DOHH2 (cell line): ENCODE measurements at regions not wholly inside any gene's neighbourhood (a gene's known extent, or its start where the extent isn't known, plus 50 kb on each side); places are given as distances from the start of the nearest gene placed in this dataset.
"Not testable (repeated sequence)": the region's sequence is repeated elsewhere in the genome, so short reads cannot be mapped to it uniquely, and the experiment has no call there.

ENCODE experiments used
- EZH2phosphoT487 ChIP-seq: fragments of 200-600 bp; sonication (generic); IDR thresholded peaks from 2 replicates; pipeline ENCODE4 v1.6.1; 2017; ENCODE audit warnings: borderline replicate concordance, mild to moderate bottlenecking, antibody characterized with exemption, low read length, moderate library complexity, mixed read lengths
- TF ChIP-seq, protein P1 (sequence below): fragments of 200-600 bp; sonication (generic); IDR thresholded peaks from one replicate; pipeline ENCODE4 v1.5.1; 2014; ENCODE audit warnings: antibody characterized with exemption, mild to moderate bottlenecking, low read depth, low read length; ENCODE audit not compliant: poor library complexity, severe bottlenecking

DNA sequence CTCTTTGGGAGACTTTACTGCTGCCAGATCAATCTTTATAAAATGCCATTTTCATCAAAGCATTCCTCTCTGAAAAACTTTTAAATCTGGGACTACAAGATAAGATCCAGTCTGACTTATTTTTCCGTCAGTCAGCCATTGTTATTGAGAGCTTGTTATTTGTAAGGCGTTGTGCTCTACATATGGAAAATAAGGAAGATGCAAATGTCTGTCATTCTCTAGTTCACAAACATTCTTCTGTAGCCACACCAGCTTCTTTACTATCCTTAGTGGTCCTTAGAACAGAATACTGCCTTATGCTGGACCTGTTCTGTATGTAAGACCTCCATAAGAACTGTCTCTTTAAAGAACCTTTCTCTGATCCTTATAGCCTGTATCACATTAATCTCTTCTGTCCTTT, 120.3 kb upstream of the NBPF19 start:
- TF ChIP-seq, protein P1, sequence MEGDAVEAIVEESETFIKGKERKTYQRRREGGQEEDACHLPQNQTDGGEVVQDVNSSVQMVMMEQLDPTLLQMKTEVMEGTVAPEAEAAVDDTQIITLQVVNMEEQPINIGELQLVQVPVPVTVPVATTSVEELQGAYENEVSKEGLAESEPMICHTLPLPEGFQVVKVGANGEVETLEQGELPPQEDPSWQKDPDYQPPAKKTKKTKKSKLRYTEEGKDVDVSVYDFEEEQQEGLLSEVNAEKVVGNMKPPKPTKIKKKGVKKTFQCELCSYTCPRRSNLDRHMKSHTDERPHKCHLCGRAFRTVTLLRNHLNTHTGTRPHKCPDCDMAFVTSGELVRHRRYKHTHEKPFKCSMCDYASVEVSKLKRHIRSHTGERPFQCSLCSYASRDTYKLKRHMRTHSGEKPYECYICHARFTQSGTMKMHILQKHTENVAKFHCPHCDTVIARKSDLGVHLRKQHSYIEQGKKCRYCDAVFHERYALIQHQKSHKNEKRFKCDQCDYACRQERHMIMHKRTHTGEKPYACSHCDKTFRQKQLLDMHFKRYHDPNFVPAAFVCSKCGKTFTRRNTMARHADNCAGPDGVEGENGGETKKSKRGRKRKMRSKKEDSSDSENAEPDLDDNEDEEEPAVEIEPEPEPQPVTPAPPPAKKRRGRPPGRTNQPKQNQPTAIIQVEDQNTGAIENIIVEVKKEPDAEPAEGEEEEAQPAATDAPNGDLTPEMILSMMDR = not testable (repeated sequence)
- TF ChIP-seq EZH2phosphoT487 = not testable (repeated sequence)
